Common myeloid progenitor, CD34-positive (primary cell): ENCODE measurements at regions not wholly inside any gene's neighbourhood (a gene's known extent, or its start where the extent isn't known, plus 50 kb on each side); places are given as distances from the start of the nearest gene placed in this dataset.

Experiments
- CTCF ChIA-PET: fragments of 350-600 bp; sonication (Branson Sonifier 250); formaldehyde crosslinking; loops from one replicate; lab custom pipeline; 2021; ENCODE audit warnings: antibody characterized with exemption; lab: Charles Lee
- POLR2A ChIA-PET: fragments of 350-600 bp; sonication (Branson Sonifier 250); formaldehyde crosslinking; loops from one replicate; lab custom pipeline; 2021; ENCODE audit warnings: antibody characterized with exemption; lab: Charles Lee
- DNase-seq, 3 donors: peaks; one replicate each; pipeline versions ENCODE4 v3.0.0 to v3.0.0-alpha.2; 2013
- H3K27ac ChIP-seq, 2 experiments: 1 replicate in 1 of 2; 2 replicates in 1 of 2; pipeline ENCODE4 v1.7.0; 2013; ENCODE audit warnings: inconsistent platforms in 2 of 2, low read length in 2 of 2, mild to moderate bottlenecking in 2 of 2, low read depth in 1 of 2, moderate library complexity in 1 of 2; ENCODE audit not compliant: severe bottlenecking in 2 of 2, insufficient read depth in 1 of 2, poor library complexity in 1 of 2
- H3K27me3 ChIP-seq, 5 experiments: replicated peaks in 2 of 5; 1 replicate in 3 of 5; 2 replicates in 2 of 5; pipeline versions ENCODE4 v1.6.1 to v1.7.0; 2013; ENCODE audit warnings: low read length in 4 of 5, mild to moderate bottlenecking in 2 of 5, moderate library complexity in 2 of 5, inconsistent platforms in 1 of 5; ENCODE audit not compliant: insufficient read depth in 5 of 5, control insufficient read depth in 4 of 5
- H3K36me3 ChIP-seq, 4 experiments: 1 replicate in 2 of 4; 2 replicates in 2 of 4; pipeline versions ENCODE4 v1.6.1 to v1.7.0; 2013; ENCODE audit warnings: low read length in 3 of 4, control low read depth in 1 of 4, mild to moderate bottlenecking in 1 of 4; ENCODE audit not compliant: control insufficient read depth in 4 of 4, insufficient read depth in 4 of 4
- H3K4me1 ChIP-seq, 4 experiments: 1 replicate in 3 of 4; 2 replicates in 1 of 4; pipeline versions ENCODE4 v1.6.1 to v1.7.1; 2013; ENCODE audit warnings: low read length in 3 of 4, mild to moderate bottlenecking in 3 of 4, control low read depth in 1 of 4, inconsistent platforms in 1 of 4, moderate library complexity in 1 of 4; ENCODE audit not compliant: control insufficient read depth in 4 of 4, insufficient read depth in 4 of 4; ENCODE audit errors: control extremely low read depth in 1 of 4
- H3K4me3 ChIP-seq, 7 experiments: 1 replicate in 4 of 7; 2 replicates in 3 of 7; pipeline versions ENCODE4 v1.5.1 to v1.7.0; 2013; ENCODE audit warnings: mild to moderate bottlenecking in 7 of 7, low read length in 6 of 7, moderate library complexity in 6 of 7, inconsistent platforms in 2 of 7, low read depth in 2 of 7, control low read depth in 1 of 7; ENCODE audit not compliant: insufficient read depth in 4 of 7, control insufficient read depth in 1 of 7; ENCODE audit errors: extremely low read depth in 1 of 7
- H3K9me3 ChIP-seq, 5 experiments: 1 replicate in 4 of 5; 2 replicates in 1 of 5; pipeline versions ENCODE4 v1.6.1 to v1.7.1; 2013; ENCODE audit warnings: low read length in 4 of 5, mild to moderate bottlenecking in 2 of 5, inconsistent platforms in 1 of 5, low read depth in 1 of 5, moderate library complexity in 1 of 5; ENCODE audit not compliant: control insufficient read depth in 4 of 5, insufficient read depth in 2 of 5; ENCODE audit errors: control extremely low read depth in 1 of 5
- WGBS: methylation state at CpG from one replicate; pipeline ENCODE4 v1.1.5; 2013; ENCODE audit not compliant: insufficient coverage; 5-methylcytosine and 5-hydroxymethylcytosine counted together

DNA sequence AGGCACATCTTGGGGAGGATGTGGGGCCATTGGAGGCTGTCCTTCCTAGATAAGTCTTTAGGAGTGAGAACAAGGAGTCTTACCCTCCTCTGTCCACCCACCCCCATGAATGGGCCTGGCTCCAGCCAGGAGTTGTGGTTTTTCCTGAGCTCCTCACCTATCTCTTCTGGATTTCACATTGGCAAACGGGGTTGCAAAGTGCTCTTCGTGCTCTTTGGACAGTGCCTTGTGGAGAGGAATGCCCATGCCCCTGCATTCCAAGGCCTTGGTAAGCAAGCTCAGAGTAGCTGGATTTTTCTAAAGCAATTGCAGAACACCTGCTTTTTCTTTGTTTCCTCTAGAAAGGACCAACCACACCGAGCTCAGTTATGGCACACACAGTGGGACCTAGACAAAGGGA, 152.1 kb upstream of the CAMK1G start:
- Histone ChIP-seq H3K36me3 (no peaks in the 10 kb centered on the region), H3K9me3 (no peaks in the 10 kb centered on the region), H3K4me1 (peaks cover 0 to 21% (median 1%) of the 10 kb centered on the region in 4 experiments), H3K4me3 (no peak overlapping the region), H3K27me3 (no peaks in the 10 kb centered on the region), H3K27ac (no peak overlapping the region)
- 93% methylated on average over 3 of the region's 3 CpGs for WGBS
- no peak for DNase-seq
- ChIA-PET CTCF (interaction anchor here (1.1 to 1.7 kb wide), 4 partner anchors 12 to 182 kb away, joined by 3 to 5 read pairs (median 4); no protein-coding TSS in a partner anchor), POLR2A (no interaction called here)

GRCh38 chr1:209431813-209432442, 151.6 kb upstream of the CAMK1G start:
- Histone ChIP-seq H3K27ac (no peak overlapping the region), H3K4me3 (no peak overlapping the region), H3K4me1 (peaks cover 0 to 16% (median 1%) of the 10 kb centered on the region in 4 experiments), H3K9me3 (no peaks in the 10 kb centered on the region), H3K27me3 (no peaks in the 10 kb centered on the region), H3K36me3 (no peaks in the 10 kb centered on the region)
- POLR2A ChIA-PET, result no interaction called here
- WGBS, result 98% methylated on average over 9 of the region's 12 CpGs
- DNase-seq, result no peak
- CTCF ChIA-PET, result interaction anchor here (1.1 to 1.6 kb wide), 3 partner anchors 12 to 183 kb away, joined by 3 to 5 read pairs (median 3); no protein-coding TSS in a partner anchor

- 96% methylated on average over 4 of the region's 4 CpGs for WGBS
- no peaks in the 10 kb centered on the region for H3K27me3 ChIP-seq
- POLR2A ChIA-PET, result no interaction called here
- peaks cover 0 to 16% (median 1%) of the 10 kb centered on the region in 4 experiments for H3K4me1 ChIP-seq
- H3K36me3 ChIP-seq, result no peaks in the 10 kb centered on the region
- no peaks in the 10 kb centered on the region for H3K9me3 ChIP-seq
- H3K4me3 ChIP-seq, result no peak overlapping the region
- CTCF ChIA-PET, result interaction anchor here (1.4 to 1.6 kb wide), 2 partner anchors 78 to 183 kb away, joined by 5 to 6 read pairs; no protein-coding TSS in a partner anchor
- no peak overlapping the region for H3K27ac ChIP-seq
- no peak for DNase-seq
These were observed 151.1 kb upstream of the CAMK1G start for GRCh38 chr1:209432443-209432825.

DNA sequence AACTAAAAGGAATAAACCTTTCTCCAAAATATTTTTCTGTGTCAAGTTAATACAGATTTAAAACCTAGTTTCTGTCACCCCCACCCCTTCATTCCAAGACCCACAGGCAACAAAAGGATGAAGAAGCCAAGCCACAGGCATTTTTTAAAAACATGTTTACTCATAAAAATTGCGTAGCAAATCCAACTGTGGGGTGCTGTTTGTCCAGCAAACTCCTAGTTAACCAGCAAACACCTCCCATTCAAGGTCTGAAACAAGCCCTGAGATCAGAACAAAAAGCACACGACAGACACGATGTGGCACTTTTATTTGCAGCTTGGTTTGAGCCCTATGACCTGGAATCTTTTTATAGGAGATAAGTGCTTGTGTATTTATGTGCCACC, 149.9 kb upstream of the CAMK1G start:
- Histone ChIP-seq H3K27ac (no peak overlapping the region), H3K4me1 (peaks cover 0 to 8% (median 1%) of the 10 kb centered on the region in 4 experiments), H3K9me3 (no peaks in the 10 kb centered on the region), H3K36me3 (no peaks in the 10 kb centered on the region), H3K27me3 (no peaks in the 10 kb centered on the region), H3K4me3 (no peak overlapping the region)
- no peak for DNase-seq
- WGBS, result no CpG with 5 or more reads among the region's 3 CpGs
- ChIA-PET CTCF (interaction anchor here (0.9 to 4.0 kb wide), 7 partner anchors 12 to 185 kb away, joined by 3 to 18 read pairs (median 6); no protein-coding TSS in a partner anchor), POLR2A (interaction anchor here (0.7 kb wide), 1 partner anchor 227 kb away, joined by 3 read pairs; no protein-coding TSS in a partner anchor)

DNA sequence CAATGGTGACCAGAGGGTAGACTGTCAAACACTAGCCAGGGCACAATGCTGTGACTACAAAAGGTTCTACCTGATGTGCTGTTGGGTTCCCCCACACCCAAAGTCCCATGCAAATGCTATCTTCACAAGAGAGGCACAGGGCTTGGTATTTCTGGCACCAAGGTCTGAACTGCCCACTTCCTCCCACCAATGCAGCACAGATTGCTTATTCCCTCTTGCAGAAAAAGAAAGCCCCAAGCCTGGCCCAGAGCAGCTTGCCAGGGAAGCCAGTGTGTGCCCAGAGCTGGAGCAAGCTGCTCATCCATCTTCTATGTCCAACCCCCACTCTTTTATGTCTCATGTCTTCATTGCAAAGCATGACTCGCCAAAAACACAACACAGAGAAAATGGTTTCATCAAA, 149.4 kb upstream of the CAMK1G start:
- WGBS, result 100% methylated on average over 1 of the region's 1 CpG
- no peaks in the 10 kb centered on the region for H3K36me3 ChIP-seq
- DNase-seq, result peak in 2 of 3 donors; percentile 30 to 41
- peaks cover 0 to 8% (median 1%) of the 10 kb centered on the region in 4 experiments for H3K4me1 ChIP-seq
- H3K27ac ChIP-seq, result no peak overlapping the region
- POLR2A ChIA-PET, result interaction anchor here (0.7 kb wide), 1 partner anchor 227 kb away, joined by 3 read pairs; no protein-coding TSS in a partner anchor
- CTCF ChIA-PET, result interaction anchor here (0.9 to 4.0 kb wide), 7 partner anchors 12 to 231 kb away, joined by 3 to 18 read pairs (median 4); no protein-coding TSS in a partner anchor
- H3K9me3 ChIP-seq, result no peaks in the 10 kb centered on the region
- no peak overlapping the region for H3K4me3 ChIP-seq
- no peaks in the 10 kb centered on the region for H3K27me3 ChIP-seq

DNA sequence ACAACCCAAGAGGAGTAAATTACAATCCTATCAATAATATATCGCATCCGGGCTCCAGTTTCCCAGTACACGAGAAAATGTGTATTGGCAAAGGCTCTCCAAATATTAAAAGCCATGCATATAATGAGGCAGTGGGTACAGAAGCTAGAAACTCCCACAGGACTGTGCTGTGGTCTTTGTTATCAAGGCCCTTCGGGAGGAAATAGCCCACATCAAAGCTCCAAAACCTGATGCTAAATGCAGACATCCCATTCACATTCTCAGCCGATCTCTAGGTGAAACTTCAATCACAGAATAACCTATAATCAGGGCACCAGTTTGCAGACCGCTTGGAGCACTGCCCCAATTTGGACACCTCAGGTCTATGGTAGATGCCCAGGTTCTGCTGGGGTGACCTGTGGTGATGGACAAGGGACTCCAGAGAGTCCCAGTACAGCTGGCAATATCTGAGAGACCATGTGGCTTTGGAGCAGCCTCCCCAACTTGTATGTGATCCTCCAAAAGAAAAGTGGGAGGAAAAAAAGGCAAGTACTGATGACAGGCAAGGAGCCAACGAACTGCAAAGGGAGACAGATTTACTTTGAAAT, 148.8 kb upstream of the CAMK1G start:
- H3K36me3 ChIP-seq, result no peaks in the 10 kb centered on the region
- ChIA-PET POLR2A (no interaction called here), CTCF (interaction anchor here (0.9 to 4.0 kb wide), 9 partner anchors 7 to 231 kb away, joined by 3 to 18 read pairs (median 4); no protein-coding TSS in a partner anchor)
- H3K9me3 ChIP-seq, result no peaks in the 10 kb centered on the region
- no peak for DNase-seq
- no peak overlapping the region for H3K27ac ChIP-seq
- no peak overlapping the region for H3K4me3 ChIP-seq
- 95% methylated on average over 4 of the region's 7 CpGs for WGBS
- H3K4me1 ChIP-seq, result peaks cover 0 to 8% (median 0%) of the 10 kb centered on the region in 4 experiments
- H3K27me3 ChIP-seq, result no peaks in the 10 kb centered on the region
